ENCODE measurements at regions not wholly inside any gene's neighbourhood (a gene's known extent, or its start where the extent isn't known, plus 50 kb on each side); places are given as distances from the start of the nearest gene placed in this dataset.

- no peak for DNase-seq
Measured at GRCh38 chr5:142378737-142379634, 54.2 kb upstream of the SPRY4 start.

- no peak for DNase-seq
Measured at GRCh38 chr5:142375944-142376411, 51.2 kb upstream of the SPRY4 start.
